Glomerular endothelial cell (primary cell): ENCODE measurements at regions not wholly inside any gene's neighbourhood (a gene's known extent, or its start where the extent isn't known, plus 50 kb on each side); places are given as distances from the start of the nearest gene placed in this dataset.

Experiments used
- DNase-seq: peaks from one replicate; pipeline ENCODE4 v3.0.0-alpha.2; 2011; ENCODE audit warnings: low read depth, low spot score; ENCODE audit errors: extremely low read depth

DNA sequence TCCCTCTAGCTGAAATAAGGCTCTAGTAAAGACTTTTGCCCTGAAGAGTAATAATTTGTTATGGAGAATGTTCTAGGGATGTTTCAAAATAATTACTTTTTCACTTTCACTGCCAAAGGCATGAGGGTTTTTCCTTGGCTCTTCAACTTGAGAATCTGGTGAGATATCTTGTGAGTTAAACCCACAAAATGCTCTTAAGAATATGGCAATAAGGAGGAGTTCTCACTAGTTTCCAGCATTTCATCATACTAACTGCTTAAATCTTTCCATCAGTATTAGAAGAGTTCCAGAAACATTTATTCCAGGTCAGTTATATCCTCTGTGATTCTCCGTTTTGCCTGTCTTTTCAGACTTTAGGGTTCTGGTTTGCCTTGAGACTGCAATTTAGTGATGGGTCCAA, 785.6 kb upstream of the GJE1 start:
- no peak for DNase-seq

GRCh38 chr6:141346535-141346934, 786.2 kb upstream of the GJE1 start:
- no peak for DNase-seq

DNA sequence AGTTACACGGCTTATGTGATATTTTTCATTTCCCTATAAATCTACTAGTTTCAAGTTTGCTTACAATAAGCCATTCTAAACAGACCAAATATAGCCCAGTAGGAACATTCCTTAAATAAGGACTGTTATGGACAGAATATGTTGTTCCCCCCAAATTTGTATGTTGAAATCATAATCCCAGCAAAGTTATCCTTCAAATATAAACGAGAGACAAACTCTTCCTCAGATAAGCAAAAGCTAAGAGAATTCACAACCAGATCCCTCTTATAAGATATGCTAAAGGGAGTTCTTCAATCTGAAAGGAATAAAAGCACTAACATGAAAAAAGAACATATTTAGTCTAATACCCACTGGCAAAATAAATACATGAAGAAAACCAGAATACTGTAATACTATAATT, 795.5 kb upstream of the GJE1 start:
- DNase-seq, result no peak

- no peak for DNase-seq
Measured at GRCh38 chr6:141335477-141336273, 797.0 kb upstream of the GJE1 start.

DNA sequence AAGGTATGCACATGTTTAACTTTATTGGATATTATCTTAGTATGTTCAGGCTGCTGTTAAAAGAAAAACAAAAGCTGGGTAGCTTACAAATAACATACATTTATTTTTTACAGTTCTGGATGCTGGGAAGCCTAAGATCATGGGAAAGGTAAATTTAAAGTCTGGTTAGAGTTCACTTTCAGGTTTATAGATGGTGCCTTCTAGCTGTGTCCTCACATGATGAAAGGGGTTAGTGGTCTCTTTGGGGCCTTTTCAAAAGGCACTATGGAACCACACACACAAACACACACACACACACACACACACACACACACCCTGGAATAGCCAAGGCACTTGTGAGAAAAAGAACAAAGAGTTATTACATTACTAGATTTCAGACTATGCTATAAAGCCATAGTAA, 805.8 kb upstream of the GJE1 start:
- no peak for DNase-seq

- peak; percentile 88 for DNase-seq
Measured at GRCh38 chr6:141326426-141326825, 806.3 kb upstream of the GJE1 start.

DNA sequence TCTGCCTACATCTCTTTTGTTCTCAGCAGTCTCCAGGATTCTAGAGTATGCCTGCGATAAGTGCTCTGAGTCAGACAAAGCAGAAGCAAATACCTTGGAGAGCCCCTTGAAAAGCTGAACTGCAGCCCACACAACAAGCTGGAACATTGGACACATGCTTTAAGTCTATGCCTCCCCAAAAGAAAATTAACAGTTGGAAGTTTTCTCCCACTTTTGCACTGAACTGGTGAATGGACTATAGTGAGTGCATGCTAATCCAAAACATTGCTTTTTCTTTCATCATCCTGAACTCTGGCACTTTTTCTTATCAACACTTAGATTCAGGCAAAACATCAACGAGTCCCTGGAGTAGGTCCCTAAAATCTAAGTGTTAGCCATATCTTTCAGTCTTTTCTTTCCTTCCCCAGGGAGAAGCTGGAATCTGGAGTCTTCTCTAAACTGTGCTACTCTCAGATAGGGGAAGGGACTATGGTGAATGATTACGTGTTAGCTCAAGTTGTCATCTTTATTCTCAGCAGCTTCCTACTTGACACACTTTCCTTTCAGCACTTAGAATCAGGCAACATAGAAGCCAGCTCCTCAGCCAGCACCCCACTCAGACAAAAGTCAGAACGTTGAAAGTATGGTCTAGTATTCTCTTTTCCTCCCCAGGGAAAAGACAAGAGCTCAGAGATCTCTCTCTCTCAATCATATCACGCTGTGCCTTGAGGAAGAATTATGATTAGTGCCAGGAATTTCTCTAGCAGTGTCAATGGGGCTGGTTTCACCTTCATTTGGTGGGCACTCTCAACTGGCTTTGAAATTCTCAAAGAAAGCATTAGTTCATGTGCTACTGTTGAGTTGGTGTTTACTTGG, 811.0 kb upstream of the GJE1 start:
- DNase-seq, result no peak

- no peak for DNase-seq
Measured at GRCh38 chr6:141316236-141316635, 816.5 kb upstream of the GJE1 start.

DNA sequence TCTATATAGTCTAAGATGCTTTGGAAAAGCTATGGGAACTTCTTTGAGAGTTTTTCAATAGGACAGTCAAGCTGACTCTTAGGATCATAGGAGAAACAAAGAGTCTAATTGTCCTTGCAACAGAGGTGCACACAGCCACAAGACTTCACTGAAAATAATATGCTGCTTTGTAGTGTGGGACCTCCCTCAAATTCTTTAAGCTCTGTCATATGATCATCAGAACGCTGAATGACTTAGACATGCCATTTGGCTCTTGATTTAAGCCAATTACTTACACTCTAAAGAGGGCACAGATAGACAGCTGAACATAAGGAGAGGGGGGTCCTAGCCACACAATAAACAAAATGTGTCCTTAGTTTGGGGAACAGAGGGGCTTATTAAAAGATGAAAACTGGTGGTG, 818.7 kb upstream of the GJE1 start:
- no peak for DNase-seq

DNA sequence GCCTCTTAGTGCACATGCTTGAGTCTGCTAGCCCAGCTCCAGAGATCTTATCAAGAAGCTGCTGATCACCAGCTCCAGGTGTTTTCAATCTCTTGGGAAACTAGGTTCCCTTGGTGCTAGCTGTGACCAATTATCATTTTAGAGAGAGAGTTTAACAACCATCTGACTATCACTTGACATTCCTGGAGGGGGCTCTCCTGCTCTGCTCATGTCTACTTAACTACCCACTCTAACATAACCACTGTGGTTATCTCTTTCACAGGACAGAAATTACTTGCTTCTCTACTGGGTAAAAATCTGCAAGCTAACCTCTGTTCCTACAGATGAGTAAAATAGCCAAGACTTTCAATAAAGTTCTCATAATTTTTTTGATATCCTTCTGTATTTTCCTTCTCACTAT, 823.4 kb upstream of the GJE1 start:
- no peak for DNase-seq

DNA sequence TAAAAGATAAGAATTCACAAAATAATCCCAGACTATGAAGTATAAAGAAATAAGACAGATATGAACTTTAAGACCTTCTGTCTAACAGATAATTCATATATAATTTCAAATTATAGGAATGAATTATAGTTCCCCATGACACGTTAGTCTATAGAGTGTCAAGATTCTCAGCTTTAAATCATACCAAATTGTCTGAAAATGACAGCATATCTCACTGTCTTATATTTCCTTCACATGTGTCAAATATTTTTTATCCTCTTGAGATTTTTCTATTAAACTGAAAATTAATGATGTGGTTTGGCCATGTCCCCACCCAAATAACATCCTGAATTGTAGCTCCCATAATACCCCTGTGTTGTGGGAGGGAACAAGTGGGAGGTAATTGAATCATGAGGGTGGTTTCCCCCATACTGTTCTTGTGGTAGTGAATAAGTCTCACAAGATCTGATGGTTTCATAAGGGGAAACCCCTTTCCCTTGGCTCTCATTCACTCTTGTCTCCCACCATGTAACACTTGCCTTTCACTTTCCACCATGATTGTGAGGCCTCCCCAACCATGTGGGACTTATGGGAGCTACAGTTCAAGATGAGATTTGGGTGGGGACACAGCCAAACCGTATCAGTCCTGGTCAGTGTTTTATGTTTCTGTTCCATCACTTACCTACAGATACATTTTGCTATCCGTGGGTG, 825.3 kb upstream of the GJE1 start:
- no peak for DNase-seq

DNA sequence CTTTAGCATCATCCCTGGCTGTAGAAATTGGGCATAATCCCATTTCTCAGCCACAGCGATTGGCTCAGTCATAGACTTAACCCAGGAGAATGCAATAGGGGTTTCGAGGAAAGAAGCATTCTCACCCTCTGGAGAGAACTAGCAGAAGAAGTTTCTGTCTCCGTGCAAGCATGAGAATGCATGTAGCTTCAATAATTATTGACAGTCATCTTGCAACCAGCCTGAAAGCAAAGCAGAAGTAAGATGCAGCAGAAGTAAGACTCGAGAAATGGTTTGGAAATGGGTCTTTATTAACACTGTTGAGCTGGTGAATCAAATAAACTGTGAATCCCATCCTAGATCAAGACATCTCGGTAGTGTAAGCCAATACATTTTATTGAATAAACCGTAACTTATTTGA, 828.8 kb upstream of the GJE1 start:
- no peak for DNase-seq

GRCh38 chr6:141301779-141302178, 830.9 kb upstream of the GJE1 start:
- no peak for DNase-seq

DNA sequence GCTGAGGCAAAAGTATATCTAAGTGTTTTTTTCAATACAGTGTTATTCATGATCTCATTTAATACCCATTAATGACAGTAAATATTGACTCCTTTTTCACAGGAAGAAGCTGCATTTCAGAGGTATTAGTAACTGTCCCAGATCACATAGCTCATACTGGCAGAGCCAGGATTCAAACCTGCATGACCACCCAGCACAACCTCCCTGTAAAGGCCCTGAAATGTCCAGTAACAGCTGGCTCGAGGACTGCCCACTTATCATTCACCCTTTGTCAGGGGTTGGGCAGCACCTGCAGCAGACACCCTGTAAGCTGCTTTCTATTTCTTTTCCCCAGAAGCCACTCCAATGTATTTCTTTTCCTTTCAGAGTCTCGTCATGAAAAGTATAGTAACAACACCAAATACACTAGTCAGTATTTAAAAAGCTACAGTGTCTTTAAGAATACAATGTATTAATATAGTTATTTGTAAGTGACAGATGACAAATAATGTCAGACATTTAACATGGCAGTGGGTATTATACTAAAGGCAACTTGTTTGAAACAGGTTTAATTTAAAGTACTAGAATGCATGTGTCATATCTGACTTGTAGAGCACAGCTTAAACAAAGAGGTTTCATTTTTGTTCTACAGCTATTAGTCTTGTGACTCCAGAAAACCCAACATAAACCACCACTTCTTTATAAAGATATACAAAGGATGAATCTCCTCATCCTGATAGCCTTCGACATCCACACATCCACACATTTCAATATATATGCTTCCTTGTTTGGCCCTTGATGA, 841.6 kb upstream of the GJE1 start:
- DNase-seq, result no peak

GRCh38 chr6:141288947-141289346, 843.8 kb upstream of the GJE1 start:
- no peak for DNase-seq

DNA sequence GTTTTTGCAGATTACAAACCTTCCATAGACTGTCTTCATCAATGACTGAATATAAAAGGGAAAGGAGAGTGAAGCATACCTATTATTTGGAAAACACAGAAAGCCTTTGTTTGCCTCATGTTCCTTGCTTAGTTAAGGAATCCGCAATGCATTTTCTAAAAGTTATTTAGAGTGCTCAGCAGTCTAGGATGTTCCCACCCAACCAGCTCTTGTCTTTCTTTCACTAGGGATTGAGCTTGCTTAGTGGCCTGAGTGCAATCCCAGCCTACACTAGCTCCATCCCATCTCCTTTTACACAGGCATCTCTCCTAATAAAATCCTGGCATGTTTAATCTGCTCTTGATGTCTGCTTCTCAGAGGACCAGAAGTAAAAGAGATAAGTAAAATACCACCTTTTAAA, 850.5 kb upstream of the GJE1 start:
- no peak for DNase-seq

- no peak for DNase-seq
Measured at GRCh38 chr6:141269684-141270083, 863.0 kb upstream of the GJE1 start.

GRCh38 chr6:141267420-141267819, 865.3 kb upstream of the GJE1 start:
- DNase-seq, result no peak

DNA sequence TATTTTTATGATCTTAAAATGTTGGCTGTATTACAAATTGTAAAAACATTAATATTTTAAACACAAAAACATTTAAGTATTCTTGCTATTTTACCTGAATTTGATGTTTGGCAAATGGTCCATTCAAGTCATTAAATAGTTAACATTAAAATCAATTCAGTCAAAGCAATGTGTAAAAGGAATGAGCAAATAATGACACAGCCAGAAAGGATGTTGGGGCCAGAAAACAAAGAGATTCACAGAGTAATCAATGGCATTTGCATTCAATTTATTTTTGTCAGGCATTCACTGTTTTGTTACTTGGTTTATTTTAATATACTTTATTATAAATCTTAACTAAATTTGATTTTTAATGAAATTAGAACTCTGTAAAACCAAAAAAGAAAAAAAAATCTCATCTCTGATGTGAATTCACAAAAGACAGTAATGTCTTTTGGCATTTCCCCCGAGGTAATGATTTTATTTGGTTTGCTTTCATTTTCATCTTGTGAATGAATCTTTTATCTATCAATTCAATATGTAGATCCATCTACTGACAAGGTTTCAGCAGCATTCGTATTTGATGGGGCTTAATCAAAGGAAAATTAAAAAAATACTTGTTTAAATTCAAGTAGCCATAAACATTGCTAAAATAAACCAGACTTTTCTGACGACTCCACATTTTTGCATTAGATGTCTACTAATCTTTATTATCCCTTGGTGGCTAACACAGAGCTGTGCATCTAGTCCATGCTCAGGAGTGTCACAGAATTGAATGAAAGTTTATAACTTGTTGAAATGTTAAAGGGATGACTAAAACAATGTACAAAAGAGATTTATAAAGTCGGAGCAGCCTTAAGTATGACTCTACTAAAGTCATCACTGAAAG, 866.7 kb upstream of the GJE1 start:
- DNase-seq, result no peak

- no peak for DNase-seq
Measured at GRCh38 chr6:141264101-141264500, 868.6 kb upstream of the GJE1 start.
